Neural progenitor cell (in vitro differentiated cells): ENCODE measurements at regions not wholly inside any gene's neighbourhood (a gene's known extent, or its start where the extent isn't known, plus 50 kb on each side); places are given as distances from the start of the nearest gene placed in this dataset.

Experiments used
- EZH2phosphoT487 ChIP-seq: fragments of 200-600 bp; sonication (generic); IDR thresholded peaks from 2 replicates; pipeline ENCODE4 v1.6.1; 2017; ENCODE audit warnings: antibody characterized with exemption
- TF ChIP-seq, protein P1 (sequence below): fragments of 200-600 bp; sonication (generic); IDR thresholded peaks from 2 replicates; pipeline ENCODE4 v1.5.1; 2017; ENCODE audit warnings: antibody characterized with exemption, mild to moderate bottlenecking

DNA sequence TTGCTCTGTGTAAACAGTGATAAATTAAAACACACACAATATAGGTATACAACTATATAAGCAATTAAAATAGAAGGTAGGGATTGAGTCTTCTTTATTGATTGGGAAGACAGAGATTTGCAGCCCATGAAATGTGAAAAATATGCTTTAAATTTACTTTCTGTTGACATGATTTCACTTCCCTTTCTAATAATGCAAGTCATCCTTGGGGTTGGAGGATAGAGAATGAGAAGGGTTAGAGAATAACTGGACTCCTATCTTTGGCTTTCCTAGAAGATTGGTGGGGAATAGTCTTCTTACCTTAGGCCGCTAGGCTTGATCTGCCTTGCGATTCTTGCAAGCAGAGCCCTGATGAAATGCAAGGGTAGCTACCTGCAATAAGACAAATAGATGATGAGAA, 339.8 kb downstream of the NYAP2 start:
- TF ChIP-seq, protein P1, sequence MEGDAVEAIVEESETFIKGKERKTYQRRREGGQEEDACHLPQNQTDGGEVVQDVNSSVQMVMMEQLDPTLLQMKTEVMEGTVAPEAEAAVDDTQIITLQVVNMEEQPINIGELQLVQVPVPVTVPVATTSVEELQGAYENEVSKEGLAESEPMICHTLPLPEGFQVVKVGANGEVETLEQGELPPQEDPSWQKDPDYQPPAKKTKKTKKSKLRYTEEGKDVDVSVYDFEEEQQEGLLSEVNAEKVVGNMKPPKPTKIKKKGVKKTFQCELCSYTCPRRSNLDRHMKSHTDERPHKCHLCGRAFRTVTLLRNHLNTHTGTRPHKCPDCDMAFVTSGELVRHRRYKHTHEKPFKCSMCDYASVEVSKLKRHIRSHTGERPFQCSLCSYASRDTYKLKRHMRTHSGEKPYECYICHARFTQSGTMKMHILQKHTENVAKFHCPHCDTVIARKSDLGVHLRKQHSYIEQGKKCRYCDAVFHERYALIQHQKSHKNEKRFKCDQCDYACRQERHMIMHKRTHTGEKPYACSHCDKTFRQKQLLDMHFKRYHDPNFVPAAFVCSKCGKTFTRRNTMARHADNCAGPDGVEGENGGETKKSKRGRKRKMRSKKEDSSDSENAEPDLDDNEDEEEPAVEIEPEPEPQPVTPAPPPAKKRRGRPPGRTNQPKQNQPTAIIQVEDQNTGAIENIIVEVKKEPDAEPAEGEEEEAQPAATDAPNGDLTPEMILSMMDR, result no peak
- TF ChIP-seq EZH2phosphoT487, result no peak
